ENCODE measurements at regions not wholly inside any gene's neighbourhood (a gene's known extent, or its start where the extent isn't known, plus 50 kb on each side); places are given as distances from the start of the nearest gene placed in this dataset.

DNA sequence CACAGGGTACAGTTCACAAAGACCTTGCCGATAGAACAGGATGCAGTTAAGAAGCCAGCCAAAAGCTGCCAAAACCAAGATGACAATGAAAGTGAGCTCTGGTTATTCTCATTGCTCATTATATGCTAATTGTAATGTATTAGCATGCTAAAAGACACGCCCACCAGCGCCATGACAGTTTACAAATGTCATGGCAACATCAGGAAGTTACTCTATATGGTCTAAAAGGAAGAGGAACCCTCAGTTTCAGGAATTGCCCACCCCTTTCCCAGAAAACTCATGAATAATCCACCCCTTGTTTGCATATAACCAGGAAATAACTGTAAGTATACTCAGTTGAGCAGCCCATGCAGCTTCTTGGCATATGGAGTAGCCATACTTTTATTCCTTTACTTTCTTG is 748.7 kb downstream of the QKI start:
- TF ChIP-seq, protein P1, sequence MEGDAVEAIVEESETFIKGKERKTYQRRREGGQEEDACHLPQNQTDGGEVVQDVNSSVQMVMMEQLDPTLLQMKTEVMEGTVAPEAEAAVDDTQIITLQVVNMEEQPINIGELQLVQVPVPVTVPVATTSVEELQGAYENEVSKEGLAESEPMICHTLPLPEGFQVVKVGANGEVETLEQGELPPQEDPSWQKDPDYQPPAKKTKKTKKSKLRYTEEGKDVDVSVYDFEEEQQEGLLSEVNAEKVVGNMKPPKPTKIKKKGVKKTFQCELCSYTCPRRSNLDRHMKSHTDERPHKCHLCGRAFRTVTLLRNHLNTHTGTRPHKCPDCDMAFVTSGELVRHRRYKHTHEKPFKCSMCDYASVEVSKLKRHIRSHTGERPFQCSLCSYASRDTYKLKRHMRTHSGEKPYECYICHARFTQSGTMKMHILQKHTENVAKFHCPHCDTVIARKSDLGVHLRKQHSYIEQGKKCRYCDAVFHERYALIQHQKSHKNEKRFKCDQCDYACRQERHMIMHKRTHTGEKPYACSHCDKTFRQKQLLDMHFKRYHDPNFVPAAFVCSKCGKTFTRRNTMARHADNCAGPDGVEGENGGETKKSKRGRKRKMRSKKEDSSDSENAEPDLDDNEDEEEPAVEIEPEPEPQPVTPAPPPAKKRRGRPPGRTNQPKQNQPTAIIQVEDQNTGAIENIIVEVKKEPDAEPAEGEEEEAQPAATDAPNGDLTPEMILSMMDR (IDR thresholded peaks at IDR 0.05; ENCODE audit: poor library complexity) = no peak
- no peak for TF ChIP-seq EZH2phosphoT487 (IDR thresholded peaks at IDR 0.05; ENCODE audit: low read depth, severe bottlenecking, unreplicated experiment)
